ENCODE measurements at regions not wholly inside any gene's neighbourhood (a gene's known extent, or its start where the extent isn't known, plus 50 kb on each side); places are given as distances from the start of the nearest gene placed in this dataset.
"Not testable (repeated sequence)": the region's sequence is repeated elsewhere in the genome, so short reads cannot be mapped to it uniquely, and the experiment has no call there.

- no peak for DNase-seq
These were observed 96.1 kb downstream of the TMEM121 start for GRCh38 chr14:105622329-105622955.

DNA sequence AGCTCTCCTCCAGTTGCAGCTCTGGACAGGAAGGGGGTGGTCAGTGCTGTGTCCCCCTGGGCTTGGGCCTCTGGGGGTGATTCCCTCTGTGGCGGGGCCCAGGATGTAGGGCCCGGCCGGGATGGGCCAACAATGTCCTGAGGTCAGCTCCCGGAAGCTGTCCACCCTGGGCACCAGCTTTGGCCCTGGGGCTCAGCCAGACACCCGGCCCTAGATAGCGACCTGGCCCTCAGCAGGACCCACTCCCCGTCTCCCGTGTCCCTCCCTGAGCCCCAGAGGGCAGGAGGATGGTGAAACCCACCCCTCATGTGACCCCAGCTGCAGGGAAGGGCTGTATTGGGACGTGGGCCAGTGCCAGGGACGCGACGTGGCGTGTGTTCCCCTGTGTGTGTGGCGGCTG is 96.8 kb downstream of the TMEM121 start:
- DNase-seq, result peak; percentile 12

DNA sequence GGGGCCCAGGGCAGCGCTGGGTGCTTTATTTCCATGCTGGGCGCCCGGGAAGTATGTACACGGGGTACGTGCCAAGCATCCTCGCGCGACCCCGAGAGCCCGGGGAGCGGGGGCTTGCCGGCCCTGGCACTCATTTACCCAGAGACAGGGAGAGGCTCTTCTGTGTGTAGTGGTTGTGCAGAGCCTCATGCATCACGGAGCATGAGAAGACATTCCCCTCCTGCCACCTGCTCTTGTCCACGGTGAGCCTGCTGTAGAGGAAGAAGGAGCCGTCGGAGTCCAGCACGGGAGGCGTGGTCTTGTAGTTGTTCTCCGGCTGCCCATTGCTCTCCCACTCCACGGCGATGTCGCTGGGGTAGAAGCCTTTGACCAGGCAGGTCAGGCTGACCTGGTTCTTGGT is 98.0 kb downstream of the TMEM121 start:
- DNase-seq, result not testable (repeated sequence)

DNA sequence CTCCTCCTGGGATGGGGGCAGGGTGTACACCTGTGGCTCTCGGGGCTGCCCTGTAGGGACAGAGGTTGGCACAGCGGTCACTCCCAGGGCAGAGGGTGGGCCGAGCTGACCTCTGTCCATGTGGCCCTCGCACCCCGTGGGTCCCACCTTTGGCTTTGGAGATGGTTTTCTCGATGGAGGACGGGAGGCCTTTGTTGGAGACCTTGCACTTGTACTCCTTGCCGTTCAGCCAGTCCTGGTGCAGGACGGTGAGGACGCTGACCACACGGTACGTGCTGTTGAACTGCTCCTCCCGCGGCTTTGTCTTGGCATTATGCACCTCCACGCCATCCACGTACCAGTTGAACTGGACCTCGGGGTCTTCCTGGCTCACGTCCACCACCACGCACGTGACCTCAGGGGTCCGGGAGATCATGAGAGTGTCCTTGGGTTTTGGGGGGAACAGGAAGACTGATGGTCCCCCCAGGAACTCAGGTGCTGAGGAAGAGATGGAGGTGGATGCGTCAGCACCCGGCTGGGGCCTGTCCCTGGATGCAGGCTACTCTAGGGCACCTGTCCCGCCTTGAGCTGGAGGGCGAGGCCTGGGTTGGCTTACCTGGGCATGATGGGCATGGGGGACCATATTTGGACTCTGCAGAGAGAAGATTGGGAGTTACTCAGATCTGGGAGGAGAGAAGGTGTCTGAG is 98.5 kb downstream of the TMEM121 start:
- not testable (repeated sequence) for DNase-seq

GRCh38 chr14:105625448-105625847 is 99.1 kb downstream of the TMEM121 start:
- DNase-seq, result not testable (repeated sequence)

GRCh38 chr14:105626111-105626510 is 99.7 kb downstream of the TMEM121 start:
- peak; percentile 9 for DNase-seq

- DNase-seq, result not testable (repeated sequence)
These were observed 100.3 kb downstream of the TMEM121 start for GRCh38 chr14:105626651-105627050.

DNA sequence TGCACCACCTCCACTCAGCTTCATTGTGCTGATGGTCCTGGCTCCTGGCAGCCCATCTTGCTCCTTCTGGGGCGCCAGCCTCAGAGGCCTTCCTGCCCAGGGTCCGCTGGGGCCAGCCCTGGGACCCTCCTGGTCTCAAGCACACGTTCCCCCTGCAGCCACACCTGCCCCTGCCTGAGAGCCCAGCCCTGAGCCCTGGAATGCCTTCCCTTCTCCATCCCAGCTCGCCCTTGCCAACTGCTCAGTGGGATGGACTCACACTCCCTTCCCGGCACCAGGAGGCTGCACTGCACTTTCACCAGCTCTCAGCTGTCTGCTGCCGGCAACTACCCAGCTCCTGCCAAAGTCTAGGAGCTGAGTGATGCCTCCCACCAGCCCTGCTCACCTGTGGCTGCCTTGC is 100.9 kb downstream of the TMEM121 start:
- not testable (repeated sequence) for DNase-seq

- no peak for DNase-seq
These were observed 101.3 kb downstream of the TMEM121 start for GRCh38 chr14:105627701-105628100.

- not testable (repeated sequence) for DNase-seq
These were observed 101.7 kb downstream of the TMEM121 start for GRCh38 chr14:105628126-105628525.

- DNase-seq, result not testable (repeated sequence)
These were observed 102.2 kb downstream of the TMEM121 start for GRCh38 chr14:105628531-105629067.

DNA sequence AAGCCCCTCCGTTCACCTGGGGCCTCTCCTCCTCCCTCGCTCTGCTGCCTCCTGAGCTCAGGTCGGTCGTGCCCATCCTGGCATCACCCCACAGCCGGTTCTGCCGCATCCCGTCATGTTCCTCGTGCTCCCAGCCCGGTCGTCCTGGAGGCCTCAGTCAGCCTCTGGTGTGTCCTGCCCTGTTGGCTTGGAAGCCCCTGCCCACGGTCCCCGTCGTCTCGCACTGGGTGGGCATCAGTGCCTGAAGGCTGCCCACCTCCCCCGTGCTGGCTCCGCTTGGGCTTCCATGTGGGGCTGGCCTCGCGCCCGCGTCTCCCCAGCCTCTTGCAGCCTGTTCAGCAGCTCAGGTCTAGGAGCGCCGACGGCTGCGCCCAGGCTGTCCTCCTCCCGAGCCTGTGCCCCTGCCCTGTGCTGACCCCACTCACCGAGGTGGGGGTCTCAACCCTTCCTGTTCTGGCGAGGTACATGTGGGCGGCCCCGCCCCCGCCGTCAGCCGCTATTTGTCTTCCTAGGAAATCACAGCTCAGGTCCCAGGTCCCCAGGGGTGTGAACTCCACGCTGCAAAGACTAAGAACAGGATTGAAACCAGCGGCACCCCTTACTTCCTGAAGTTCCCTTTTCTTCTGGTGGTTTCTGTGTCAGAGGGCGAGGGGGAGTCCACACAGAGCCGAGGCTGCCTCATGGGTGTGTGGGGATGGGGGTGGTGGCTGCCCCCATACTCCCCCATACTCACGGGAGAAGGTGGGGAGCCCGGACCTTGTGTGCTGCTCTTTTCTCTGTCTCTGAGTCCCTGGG is 102.9 kb downstream of the TMEM121 start:
- DNase-seq, result not testable (repeated sequence)

GRCh38 chr14:105629886-105630215 is 103.5 kb downstream of the TMEM121 start:
- no peak for DNase-seq

- DNase-seq, result not testable (repeated sequence)
These were observed 104.0 kb downstream of the TMEM121 start for GRCh38 chr14:105630293-105630934.

DNA sequence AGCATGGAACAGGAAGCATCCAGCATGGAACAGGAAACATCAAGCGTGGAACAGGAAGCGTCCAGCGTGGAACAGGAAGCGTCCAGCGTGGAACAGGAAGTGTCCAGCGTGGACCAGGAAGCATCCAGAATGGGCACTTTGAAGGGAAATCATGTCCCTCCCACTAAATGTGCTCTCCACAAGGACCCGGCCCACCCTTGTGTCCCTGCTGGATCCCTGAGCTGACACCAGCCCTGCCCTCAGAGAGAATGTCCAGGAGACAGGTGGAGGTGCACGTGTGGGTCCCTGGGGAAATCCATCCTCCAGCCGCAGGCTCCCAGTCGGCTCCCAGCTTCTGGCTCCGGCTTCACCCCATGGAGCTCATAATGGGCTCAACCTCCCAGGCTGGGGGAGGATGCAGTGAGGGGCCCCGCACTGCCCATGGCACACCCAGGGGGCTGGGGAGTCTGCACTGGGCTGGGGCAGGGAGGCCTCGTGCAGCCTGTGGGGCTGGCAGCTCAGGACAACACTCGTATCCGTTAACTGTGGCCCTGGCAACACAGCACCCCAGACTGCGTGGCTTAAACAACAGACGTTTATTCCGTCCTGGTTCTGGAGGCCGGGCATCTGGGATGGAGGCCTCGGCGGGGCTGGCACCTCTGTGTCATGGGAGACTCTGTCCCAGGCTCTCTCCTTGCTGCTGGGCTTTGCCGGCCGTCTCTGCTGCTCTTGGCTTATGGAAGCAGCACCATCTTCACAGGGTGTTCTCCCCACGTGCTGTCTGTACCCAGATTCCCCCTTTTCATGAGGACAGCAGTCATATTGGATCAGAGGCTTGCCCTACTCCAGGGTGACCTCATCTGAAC is 104.8 kb downstream of the TMEM121 start:
- DNase-seq, result not testable (repeated sequence)

DNA sequence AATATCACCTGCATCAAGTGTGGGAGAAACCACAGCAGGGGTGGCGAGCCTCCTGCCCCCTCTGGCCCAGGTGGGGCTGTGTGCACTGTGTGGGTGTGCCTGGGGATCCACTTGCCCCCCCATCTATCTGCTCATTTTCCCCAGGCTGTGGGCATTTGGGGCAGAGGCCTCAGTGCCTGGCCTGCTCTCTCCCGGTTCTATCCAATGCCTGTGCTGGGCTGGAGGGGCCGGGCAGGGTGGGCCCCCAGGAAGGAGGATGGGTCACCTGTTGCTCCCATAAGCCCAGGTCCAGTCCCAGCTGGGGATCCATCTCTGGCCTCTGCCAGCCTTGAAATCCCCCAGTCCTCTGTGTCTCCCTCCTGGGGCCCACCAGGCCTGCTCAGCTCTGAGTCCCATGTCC is 105.6 kb downstream of the TMEM121 start:
- no peak for DNase-seq

- not testable (repeated sequence) for DNase-seq
These were observed 107.2 kb downstream of the TMEM121 start for GRCh38 chr14:105633596-105633995.

- DNase-seq, result no peak
These were observed 109.2 kb downstream of the TMEM121 start for GRCh38 chr14:105635560-105635959.

DNA sequence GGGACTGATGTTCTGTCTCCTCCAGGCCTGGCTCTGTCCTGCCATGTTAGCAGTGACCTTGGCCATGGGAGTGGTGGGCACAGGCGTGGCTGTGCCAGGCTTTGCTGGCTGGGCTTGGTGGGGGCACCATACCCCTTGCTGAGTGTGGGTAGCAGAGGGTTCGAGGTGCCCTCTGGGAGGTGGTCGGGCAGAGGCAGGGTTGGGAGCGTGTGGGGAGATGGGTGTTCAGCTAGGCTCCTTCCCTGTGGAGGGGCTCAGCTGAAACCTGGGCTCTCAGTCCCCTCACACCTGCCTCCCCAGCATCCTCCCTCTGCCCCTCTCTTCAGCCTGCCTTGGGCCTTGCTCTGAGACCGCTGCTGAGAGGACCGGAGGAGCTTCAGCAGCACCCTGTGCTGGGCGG is 109.6 kb downstream of the TMEM121 start:
- not testable (repeated sequence) for DNase-seq

DNA sequence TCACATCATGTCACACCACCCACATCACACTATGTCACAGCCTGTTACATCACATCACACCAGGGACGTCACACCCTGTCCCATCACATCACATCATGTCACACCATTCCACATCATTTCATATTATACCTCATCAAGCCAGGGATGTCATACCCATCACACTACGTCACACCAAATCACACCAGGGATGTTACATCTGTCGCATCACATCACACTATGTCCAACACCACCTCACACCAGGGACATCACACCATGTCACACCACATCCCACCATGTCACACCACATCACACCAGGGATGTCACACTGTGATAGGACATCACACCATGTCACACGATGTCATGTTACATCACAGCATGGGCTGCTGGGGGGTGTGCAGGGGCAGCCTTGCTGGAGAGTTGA is 110.6 kb downstream of the TMEM121 start:
- DNase-seq, result no peak

GRCh38 chr14:105637345-105637744 is 111.0 kb downstream of the TMEM121 start:
- DNase-seq, result not testable (repeated sequence)

Measured in activated CD8-positive, alpha-beta memory T cell treated with anti-CD3 and anti-CD28 coated beads, Interleukin-2, amount 50 U/mL, for 4 hours (primary cell).